HEK293 (cell line): ENCODE measurements at regions not wholly inside any gene's neighbourhood (a gene's known extent, or its start where the extent isn't known, plus 50 kb on each side); places are given as distances from the start of the nearest gene placed in this dataset.

Experiments used
- AEBP2 ChIP-seq: fragments of 450-650 bp; formaldehyde crosslinking; IDR thresholded peaks from 2 replicates; pipeline ENCODE4 v1.5.1; 2016; ENCODE audit warnings: missing biosample characterization, missing genetic modification characterization, borderline replicate concordance
- SP2 ChIP-seq: fragments of 450-650 bp; formaldehyde crosslinking; IDR thresholded peaks from 2 replicates; pipeline ENCODE4 v1.5.1; 2016; ENCODE audit warnings: missing biosample characterization, missing genetic modification characterization
- SP7 ChIP-seq: fragments of 450-650 bp; formaldehyde crosslinking; IDR thresholded peaks from 2 replicates; pipeline ENCODE4 v1.5.1; 2016; ENCODE audit warnings: missing biosample characterization, missing genetic modification characterization
- YY1 ChIP-seq: fragments of 450-650 bp; formaldehyde crosslinking; IDR thresholded peaks from 2 replicates; pipeline ENCODE4 v1.5.1; 2018; ENCODE audit warnings: missing biosample characterization, missing genetic modification characterization
- ZNF335 ChIP-seq: fragments of 450-650 bp; formaldehyde crosslinking; conservative IDR thresholded peaks from 2 replicates; pipeline ENCODE4 v1.5.1; 2016; ENCODE audit warnings: missing biosample characterization, missing genetic modification characterization
- ZNF350 ChIP-seq: fragments of 450-650 bp; formaldehyde crosslinking; IDR thresholded peaks from 2 replicates; pipeline ENCODE4 v1.5.0; 2017; ENCODE audit warnings: missing biosample characterization, mild to moderate bottlenecking, missing genetic modification characterization
- TF ChIP-seq, protein P1 (sequence below): fragments of 450-650 bp; formaldehyde crosslinking; IDR thresholded peaks from 2 replicates; pipeline ENCODE4 v1.5.1; 2016; ENCODE audit warnings: missing biosample characterization, missing genetic modification characterization
- TF ChIP-seq, protein P2 (sequence below): fragments of 450-650 bp; formaldehyde crosslinking; IDR thresholded peaks from 2 replicates; pipeline ENCODE4 v1.5.1; 2016; ENCODE audit warnings: missing biosample characterization, missing genetic modification characterization

DNA sequence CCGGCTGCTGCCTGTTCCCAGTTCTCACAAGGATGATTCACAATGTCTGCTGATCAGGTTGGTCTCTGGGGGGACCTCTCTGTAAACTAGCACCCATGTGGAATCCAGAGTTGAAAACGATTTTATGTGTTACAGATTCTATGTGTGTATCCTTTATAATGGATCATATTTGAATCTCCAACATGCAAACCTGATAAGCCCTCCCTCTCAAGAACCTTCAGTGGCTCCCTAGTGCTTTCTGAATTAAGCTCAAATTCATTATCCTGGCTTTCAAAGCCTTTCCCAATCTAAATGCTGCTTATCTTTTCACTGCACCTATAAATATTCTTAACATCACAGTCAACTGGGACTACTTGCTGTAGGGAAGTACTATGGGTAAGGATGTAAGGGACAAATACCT is 166.8 kb upstream of the USP24 start:
- TF ChIP-seq, protein P1, sequence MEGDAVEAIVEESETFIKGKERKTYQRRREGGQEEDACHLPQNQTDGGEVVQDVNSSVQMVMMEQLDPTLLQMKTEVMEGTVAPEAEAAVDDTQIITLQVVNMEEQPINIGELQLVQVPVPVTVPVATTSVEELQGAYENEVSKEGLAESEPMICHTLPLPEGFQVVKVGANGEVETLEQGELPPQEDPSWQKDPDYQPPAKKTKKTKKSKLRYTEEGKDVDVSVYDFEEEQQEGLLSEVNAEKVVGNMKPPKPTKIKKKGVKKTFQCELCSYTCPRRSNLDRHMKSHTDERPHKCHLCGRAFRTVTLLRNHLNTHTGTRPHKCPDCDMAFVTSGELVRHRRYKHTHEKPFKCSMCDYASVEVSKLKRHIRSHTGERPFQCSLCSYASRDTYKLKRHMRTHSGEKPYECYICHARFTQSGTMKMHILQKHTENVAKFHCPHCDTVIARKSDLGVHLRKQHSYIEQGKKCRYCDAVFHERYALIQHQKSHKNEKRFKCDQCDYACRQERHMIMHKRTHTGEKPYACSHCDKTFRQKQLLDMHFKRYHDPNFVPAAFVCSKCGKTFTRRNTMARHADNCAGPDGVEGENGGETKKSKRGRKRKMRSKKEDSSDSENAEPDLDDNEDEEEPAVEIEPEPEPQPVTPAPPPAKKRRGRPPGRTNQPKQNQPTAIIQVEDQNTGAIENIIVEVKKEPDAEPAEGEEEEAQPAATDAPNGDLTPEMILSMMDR (tag by site-specific recombination) = no peak
- TF ChIP-seq ZNF335 (tag by site-specific recombination) (no peak), SP7 (tag by site-specific recombination) (no peak), AEBP2 (no peak), ZNF350 (tag by site-specific recombination) (no peak), YY1 (tag by site-specific recombination) (no peak), SP2 (no peak)
- TF ChIP-seq, protein P2, sequence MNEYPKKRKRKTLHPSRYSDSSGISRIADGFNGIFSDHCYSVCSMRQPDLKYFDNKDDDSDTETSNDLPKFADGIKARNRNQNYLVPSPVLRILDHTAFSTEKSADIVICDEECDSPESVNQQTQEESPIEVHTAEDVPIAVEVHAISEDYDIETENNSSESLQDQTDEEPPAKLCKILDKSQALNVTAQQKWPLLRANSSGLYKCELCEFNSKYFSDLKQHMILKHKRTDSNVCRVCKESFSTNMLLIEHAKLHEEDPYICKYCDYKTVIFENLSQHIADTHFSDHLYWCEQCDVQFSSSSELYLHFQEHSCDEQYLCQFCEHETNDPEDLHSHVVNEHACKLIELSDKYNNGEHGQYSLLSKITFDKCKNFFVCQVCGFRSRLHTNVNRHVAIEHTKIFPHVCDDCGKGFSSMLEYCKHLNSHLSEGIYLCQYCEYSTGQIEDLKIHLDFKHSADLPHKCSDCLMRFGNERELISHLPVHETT = no peak
